Hepatocyte (in vitro differentiated cells): ENCODE measurements at regions not wholly inside any gene's neighbourhood (a gene's known extent, or its start where the extent isn't known, plus 50 kb on each side); places are given as distances from the start of the nearest gene placed in this dataset.

Source experiments
- DNase-seq: peaks from one replicate; pipeline ENCODE4 v3.0.0-alpha.2; 2016; ENCODE audit warnings: low spot score
- H2AFZ ChIP-seq: fragments of 200-600 bp; sonication (generic); 2 replicates; pipeline ENCODE4 v1.6.0; 2016; ENCODE audit warnings: antibody characterized with exemption, mild to moderate bottlenecking
- H3K27ac ChIP-seq: fragments of 200-600 bp; sonication (generic); 2 replicates; pipeline ENCODE4 v1.5.1; 2016; ENCODE audit warnings: mild to moderate bottlenecking
- H3K27me3 ChIP-seq: fragments of 200-600 bp; sonication (generic); 2 replicates; pipeline ENCODE4 v1.6.1; 2016
- H3K36me3 ChIP-seq: fragments of 200-600 bp; sonication (generic); replicated peaks from 2 replicates; pipeline ENCODE4 v1.5.1; 2016; ENCODE audit warnings: low read depth; ENCODE audit not compliant: insufficient read depth
- H3K4me1 ChIP-seq: fragments of 200-600 bp; sonication (generic); 2 replicates; pipeline ENCODE4 v1.5.1; 2016; ENCODE audit warnings: mild to moderate bottlenecking, moderate library complexity; ENCODE audit not compliant: insufficient read depth
- H3K4me2 ChIP-seq: fragments of 200-600 bp; sonication (generic); 2 replicates; pipeline ENCODE4 v1.6.0; 2016
- H3K4me3 ChIP-seq: fragments of 200-600 bp; sonication (generic); 2 replicates; pipeline ENCODE4 v1.5.1; 2016; ENCODE audit warnings: mild to moderate bottlenecking
- H3K79me2 ChIP-seq: fragments of 200-600 bp; sonication (generic); 2 replicates; pipeline ENCODE4 v1.6.0; 2017; ENCODE audit warnings: mild to moderate bottlenecking
- H3K9me2 ChIP-seq: fragments of 200-600 bp; sonication (generic); replicated peaks from 2 replicates; pipeline ENCODE4 v1.6.0; 2017; ENCODE audit warnings: mild to moderate bottlenecking; ENCODE audit not compliant: insufficient read depth
- H3K9me3 ChIP-seq: fragments of 200-600 bp; sonication (generic); 2 replicates; pipeline ENCODE4 v1.5.1; 2016; ENCODE audit warnings: low read depth, mild to moderate bottlenecking
- H4K20me1 ChIP-seq: fragments of 200-600 bp; sonication (generic); 2 replicates; pipeline ENCODE4 v1.6.0; 2016; ENCODE audit warnings: mild to moderate bottlenecking; ENCODE audit not compliant: insufficient read depth, poor library complexity, severe bottlenecking
- CTCF ChIP-seq: fragments of 200-600 bp; sonication (generic); IDR thresholded peaks from 2 replicates; pipeline ENCODE4 v1.5.1; 2016; ENCODE audit warnings: antibody characterized with exemption, mild to moderate bottlenecking; ENCODE audit not compliant: poor library complexity
- EZH2 ChIP-seq: fragments of 200-600 bp; sonication (generic); IDR thresholded peaks from 2 replicates; pipeline ENCODE4 v1.6.1; 2016; ENCODE audit warnings: antibody characterized with exemption, mild to moderate bottlenecking, borderline replicate concordance
- EZH2phosphoT487 ChIP-seq: fragments of 200-600 bp; sonication (generic); IDR thresholded peaks from one replicate; pipeline ENCODE4 v1.6.1; 2018; ENCODE audit warnings: antibody characterized with exemption, mild to moderate bottlenecking, low read depth, moderate library complexity; ENCODE audit not compliant: unreplicated experiment, severe bottlenecking
- WGBS: methylation state at CpG from one replicate; pipeline ENCODE4 v1.1.6; 2016; ENCODE audit warnings: low lambda C conversion rate; ENCODE audit errors: missing lambda C conversion rate; 5-methylcytosine and 5-hydroxymethylcytosine counted together

DNA sequence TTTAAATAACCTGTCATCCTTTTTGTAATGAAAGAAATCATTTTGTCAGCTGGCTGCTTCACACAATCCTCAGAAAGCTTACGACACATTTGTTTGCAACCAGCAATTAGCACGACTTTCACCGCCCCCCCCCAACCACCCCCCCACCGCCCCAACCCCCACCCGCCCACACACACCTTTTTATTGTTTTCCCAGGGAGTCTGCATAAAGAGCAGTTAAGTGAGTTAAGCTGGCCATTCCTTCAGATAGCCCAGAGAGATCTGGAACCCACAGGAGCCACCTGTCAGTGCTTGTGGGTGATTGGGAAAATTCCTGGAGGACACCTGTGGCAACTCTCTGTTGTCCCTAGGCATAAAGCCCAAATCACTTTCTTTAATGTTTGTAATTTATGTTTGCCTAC, 175.7 kb upstream of the FMR1 start:
- Histone ChIP-seq H3K36me3 (no peaks in the 10 kb centered on the region), H3K9me3 (no peaks in the 10 kb centered on the region), H3K27me3 (no peaks in the 10 kb centered on the region), H3K4me3 (no peak overlapping the region), H3K27ac (no peak overlapping the region), H3K79me2 (no peaks in the 10 kb centered on the region), H3K4me2 (no peak overlapping the region), H4K20me1 (no peaks in the 10 kb centered on the region), H3K4me1 (no peaks in the 10 kb centered on the region), H2AFZ (no peak overlapping the region), H3K9me2 (no peaks in the 10 kb centered on the region)
- TF ChIP-seq EZH2phosphoT487 = no peak
- no peak for TF ChIP-seq CTCF
- no peak for TF ChIP-seq EZH2
- DNase-seq = no peak
- 21% methylated on average over 5 of the region's 5 CpGs for WGBS

- no peak overlapping the region for H3K4me3 ChIP-seq
- TF ChIP-seq EZH2 = no peak
- TF ChIP-seq EZH2phosphoT487 = no peak
- TF ChIP-seq CTCF = no peak
- DNase-seq = no peak
- no peaks in the 10 kb centered on the region for H3K79me2 ChIP-seq
- no peak overlapping the region for H3K27ac ChIP-seq
- H2AFZ ChIP-seq = no peak overlapping the region
- no peaks in the 10 kb centered on the region for H3K9me3 ChIP-seq
- H3K27me3 ChIP-seq = no peaks in the 10 kb centered on the region
- no peaks in the 10 kb centered on the region for H3K36me3 ChIP-seq
- no peak overlapping the region for H3K4me2 ChIP-seq
- no peaks in the 10 kb centered on the region for H3K9me2 ChIP-seq
- H3K4me1 ChIP-seq = no peaks in the 10 kb centered on the region
- 80% methylated on average over 3 of the region's 3 CpGs for WGBS
- H4K20me1 ChIP-seq = no peaks in the 10 kb centered on the region
Observed at GRCh38 chrX:147737690-147738089, 174.0 kb upstream of the FMR1 start.

DNA sequence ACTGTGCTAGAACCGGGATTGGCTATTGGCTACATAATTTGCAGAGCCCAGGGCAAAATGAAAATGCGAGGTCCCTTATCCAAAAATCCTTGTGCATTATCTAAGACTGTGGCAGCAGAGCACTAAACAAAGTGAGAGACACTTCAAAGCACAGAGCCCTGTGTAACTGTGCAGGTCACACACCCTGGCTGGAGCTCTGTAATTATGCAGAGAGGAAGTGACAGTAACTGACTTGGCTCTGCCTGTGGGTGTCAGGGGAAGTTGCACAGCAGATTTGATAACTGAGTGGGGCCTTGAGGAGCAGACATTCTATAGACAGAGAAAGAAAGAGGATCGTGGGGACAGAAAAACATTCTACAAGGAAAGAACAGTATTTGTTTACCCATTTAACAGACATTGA, 173.5 kb upstream of the FMR1 start:
- WGBS = 63% methylated on average over 3 of the region's 3 CpGs
- Histone ChIP-seq H3K9me3 (no peaks in the 10 kb centered on the region), H3K36me3 (no peaks in the 10 kb centered on the region), H3K27ac (no peak overlapping the region), H3K9me2 (no peaks in the 10 kb centered on the region), H4K20me1 (no peaks in the 10 kb centered on the region), H3K27me3 (no peaks in the 10 kb centered on the region), H3K4me1 (no peaks in the 10 kb centered on the region), H3K4me3 (no peak overlapping the region), H2AFZ (no peak overlapping the region), H3K4me2 (no peak overlapping the region), H3K79me2 (no peaks in the 10 kb centered on the region)
- TF ChIP-seq EZH2phosphoT487 = no peak
- no peak for DNase-seq

GRCh38 chrX:147739196-147739595, 172.5 kb upstream of the FMR1 start:
- Histone ChIP-seq H3K9me2 (no peaks in the 10 kb centered on the region), H2AFZ (no peak overlapping the region), H3K4me1 (no peaks in the 10 kb centered on the region), H3K27me3 (no peaks in the 10 kb centered on the region), H3K36me3 (no peaks in the 10 kb centered on the region), H3K9me3 (no peaks in the 10 kb centered on the region), H3K79me2 (no peaks in the 10 kb centered on the region), H3K27ac (no peak overlapping the region), H4K20me1 (no peaks in the 10 kb centered on the region), H3K4me3 (no peak overlapping the region), H3K4me2 (no peak overlapping the region)
- no peak for TF ChIP-seq EZH2
- no peak for TF ChIP-seq CTCF
- TF ChIP-seq EZH2phosphoT487 = no peak
- WGBS = 48% methylated on average over 1 of the region's 1 CpG
- DNase-seq = no peak
